ENCODE measurements at regions not wholly inside any gene's neighbourhood (a gene's known extent, or its start where the extent isn't known, plus 50 kb on each side); places are given as distances from the start of the nearest gene placed in this dataset.

DNA sequence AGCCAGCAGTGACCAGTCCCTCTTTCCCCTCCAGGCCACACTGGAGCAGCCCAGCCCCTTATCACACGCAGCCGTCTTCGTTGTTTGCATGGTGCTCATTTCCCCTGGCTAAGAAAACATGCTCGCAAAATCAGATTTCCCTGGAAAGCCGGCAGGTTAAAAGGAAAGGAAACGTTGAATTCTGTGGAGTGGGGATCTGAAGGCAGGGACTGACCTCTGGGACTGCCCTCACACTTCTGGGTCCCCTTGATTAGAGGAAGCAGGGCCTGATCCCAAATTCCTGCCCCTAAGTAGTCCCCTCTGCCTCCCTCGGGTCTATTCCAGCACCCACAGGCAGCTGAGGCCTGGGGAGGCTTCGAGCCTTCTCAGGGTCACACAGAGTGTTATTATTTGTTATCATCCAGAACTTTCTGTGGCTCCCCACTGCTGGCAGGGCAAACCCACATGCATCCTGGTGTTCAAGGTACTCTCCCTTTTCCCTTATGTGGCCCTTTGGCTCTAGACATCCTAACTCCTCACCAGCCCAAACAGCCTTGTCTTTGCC is 125.2 kb upstream of the ZBTB40 start (continued):
- TF ChIP-seq, protein P1, sequence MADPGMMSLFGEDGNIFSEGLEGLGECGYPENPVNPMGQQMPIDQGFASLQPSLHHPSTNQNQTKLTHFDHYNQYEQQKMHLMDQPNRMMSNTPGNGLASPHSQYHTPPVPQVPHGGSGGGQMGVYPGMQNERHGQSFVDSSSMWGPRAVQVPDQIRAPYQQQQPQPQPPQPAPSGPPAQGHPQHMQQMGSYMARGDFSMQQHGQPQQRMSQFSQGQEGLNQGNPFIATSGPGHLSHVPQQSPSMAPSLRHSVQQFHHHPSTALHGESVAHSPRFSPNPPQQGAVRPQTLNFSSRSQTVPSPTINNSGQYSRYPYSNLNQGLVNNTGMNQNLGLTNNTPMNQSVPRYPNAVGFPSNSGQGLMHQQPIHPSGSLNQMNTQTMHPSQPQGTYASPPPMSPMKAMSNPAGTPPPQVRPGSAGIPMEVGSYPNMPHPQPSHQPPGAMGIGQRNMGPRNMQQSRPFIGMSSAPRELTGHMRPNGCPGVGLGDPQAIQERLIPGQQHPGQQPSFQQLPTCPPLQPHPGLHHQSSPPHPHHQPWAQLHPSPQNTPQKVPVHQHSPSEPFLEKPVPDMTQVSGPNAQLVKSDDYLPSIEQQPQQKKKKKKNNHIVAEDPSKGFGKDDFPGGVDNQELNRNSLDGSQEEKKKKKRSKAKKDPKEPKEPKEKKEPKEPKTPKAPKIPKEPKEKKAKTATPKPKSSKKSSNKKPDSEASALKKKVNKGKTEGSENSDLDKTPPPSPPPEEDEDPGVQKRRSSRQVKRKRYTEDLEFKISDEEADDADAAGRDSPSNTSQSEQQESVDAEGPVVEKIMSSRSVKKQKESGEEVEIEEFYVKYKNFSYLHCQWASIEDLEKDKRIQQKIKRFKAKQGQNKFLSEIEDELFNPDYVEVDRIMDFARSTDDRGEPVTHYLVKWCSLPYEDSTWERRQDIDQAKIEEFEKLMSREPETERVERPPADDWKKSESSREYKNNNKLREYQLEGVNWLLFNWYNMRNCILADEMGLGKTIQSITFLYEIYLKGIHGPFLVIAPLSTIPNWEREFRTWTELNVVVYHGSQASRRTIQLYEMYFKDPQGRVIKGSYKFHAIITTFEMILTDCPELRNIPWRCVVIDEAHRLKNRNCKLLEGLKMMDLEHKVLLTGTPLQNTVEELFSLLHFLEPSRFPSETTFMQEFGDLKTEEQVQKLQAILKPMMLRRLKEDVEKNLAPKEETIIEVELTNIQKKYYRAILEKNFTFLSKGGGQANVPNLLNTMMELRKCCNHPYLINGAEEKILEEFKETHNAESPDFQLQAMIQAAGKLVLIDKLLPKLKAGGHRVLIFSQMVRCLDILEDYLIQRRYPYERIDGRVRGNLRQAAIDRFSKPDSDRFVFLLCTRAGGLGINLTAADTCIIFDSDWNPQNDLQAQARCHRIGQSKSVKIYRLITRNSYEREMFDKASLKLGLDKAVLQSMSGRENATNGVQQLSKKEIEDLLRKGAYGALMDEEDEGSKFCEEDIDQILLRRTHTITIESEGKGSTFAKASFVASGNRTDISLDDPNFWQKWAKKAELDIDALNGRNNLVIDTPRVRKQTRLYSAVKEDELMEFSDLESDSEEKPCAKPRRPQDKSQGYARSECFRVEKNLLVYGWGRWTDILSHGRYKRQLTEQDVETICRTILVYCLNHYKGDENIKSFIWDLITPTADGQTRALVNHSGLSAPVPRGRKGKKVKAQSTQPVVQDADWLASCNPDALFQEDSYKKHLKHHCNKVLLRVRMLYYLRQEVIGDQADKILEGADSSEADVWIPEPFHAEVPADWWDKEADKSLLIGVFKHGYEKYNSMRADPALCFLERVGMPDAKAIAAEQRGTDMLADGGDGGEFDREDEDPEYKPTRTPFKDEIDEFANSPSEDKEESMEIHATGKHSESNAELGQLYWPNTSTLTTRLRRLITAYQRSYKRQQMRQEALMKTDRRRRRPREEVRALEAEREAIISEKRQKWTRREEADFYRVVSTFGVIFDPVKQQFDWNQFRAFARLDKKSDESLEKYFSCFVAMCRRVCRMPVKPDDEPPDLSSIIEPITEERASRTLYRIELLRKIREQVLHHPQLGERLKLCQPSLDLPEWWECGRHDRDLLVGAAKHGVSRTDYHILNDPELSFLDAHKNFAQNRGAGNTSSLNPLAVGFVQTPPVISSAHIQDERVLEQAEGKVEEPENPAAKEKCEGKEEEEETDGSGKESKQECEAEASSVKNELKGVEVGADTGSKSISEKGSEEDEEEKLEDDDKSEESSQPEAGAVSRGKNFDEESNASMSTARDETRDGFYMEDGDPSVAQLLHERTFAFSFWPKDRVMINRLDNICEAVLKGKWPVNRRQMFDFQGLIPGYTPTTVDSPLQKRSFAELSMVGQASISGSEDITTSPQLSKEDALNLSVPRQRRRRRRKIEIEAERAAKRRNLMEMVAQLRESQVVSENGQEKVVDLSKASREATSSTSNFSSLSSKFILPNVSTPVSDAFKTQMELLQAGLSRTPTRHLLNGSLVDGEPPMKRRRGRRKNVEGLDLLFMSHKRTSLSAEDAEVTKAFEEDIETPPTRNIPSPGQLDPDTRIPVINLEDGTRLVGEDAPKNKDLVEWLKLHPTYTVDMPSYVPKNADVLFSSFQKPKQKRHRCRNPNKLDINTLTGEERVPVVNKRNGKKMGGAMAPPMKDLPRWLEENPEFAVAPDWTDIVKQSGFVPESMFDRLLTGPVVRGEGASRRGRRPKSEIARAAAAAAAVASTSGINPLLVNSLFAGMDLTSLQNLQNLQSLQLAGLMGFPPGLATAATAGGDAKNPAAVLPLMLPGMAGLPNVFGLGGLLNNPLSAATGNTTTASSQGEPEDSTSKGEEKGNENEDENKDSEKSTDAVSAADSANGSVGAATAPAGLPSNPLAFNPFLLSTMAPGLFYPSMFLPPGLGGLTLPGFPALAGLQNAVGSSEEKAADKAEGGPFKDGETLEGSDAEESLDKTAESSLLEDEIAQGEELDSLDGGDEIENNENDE (IDR thresholded peaks at IDR 0.05; ENCODE audit: insufficient replicate concordance, low read length): no peak
- TF ChIP-seq, protein P2, sequence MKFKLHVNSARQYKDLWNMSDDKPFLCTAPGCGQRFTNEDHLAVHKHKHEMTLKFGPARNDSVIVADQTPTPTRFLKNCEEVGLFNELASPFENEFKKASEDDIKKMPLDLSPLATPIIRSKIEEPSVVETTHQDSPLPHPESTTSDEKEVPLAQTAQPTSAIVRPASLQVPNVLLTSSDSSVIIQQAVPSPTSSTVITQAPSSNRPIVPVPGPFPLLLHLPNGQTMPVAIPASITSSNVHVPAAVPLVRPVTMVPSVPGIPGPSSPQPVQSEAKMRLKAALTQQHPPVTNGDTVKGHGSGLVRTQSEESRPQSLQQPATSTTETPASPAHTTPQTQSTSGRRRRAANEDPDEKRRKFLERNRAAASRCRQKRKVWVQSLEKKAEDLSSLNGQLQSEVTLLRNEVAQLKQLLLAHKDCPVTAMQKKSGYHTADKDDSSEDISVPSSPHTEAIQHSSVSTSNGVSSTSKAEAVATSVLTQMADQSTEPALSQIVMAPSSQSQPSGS (IDR thresholded peaks at IDR 0.05; ENCODE audit: low read length): no peak
- no peak for TF ChIP-seq CEBPB (IDR thresholded peaks at IDR 0.05; ENCODE audit: low read depth, low read length)
- no peak for TF ChIP-seq SAP30 (IDR thresholded peaks at IDR 0.05; ENCODE audit: insufficient read depth, insufficient replicate concordance, low read length)

Measured in H1 (cell line).